Prostate gland (tissue), 2 donors: ENCODE measurements at regions not wholly inside any gene's neighbourhood (a gene's known extent, or its start where the extent isn't known, plus 50 kb on each side); places are given as distances from the start of the nearest gene placed in this dataset.

Source experiments
- DNase-seq: peaks from one replicate; pipeline ENCODE4 v3.0.0-alpha.2; 2019; ENCODE audit warnings: low spot score
- H3K27ac ChIP-seq, 2 donors: fragments of 200-600 bp; sonication (generic); 2 replicates each; pipeline ENCODE4 v1.5.1; 2017 to 2019
- H3K27me3 ChIP-seq: fragments of 200-600 bp; sonication (generic); replicated peaks from 2 replicates; pipeline ENCODE4 v1.5.1; 2019; ENCODE audit not compliant: insufficient read depth
- H3K36me3 ChIP-seq, 2 donors: fragments of 200-600 bp; sonication (generic); 1 replicate in 1 of 2; 2 replicates in 1 of 2; pipeline versions ENCODE4 v1.5.1 to v1.8.1; 2017 to 2019
- H3K4me1 ChIP-seq: fragments of 200-600 bp; sonication (generic); replicated peaks from 2 replicates; pipeline ENCODE4 v1.5.1; 2019
- H3K4me3 ChIP-seq, 2 donors: fragments of 200-600 bp; sonication (generic); 2 replicates each; pipeline ENCODE4 v1.5.1; 2017 to 2019
- H3K9me3 ChIP-seq: fragments of 200-600 bp; sonication (generic); 2 replicates; pipeline ENCODE4 v1.5.1; 2017
- CTCF ChIP-seq, 4 experiments: fragments of 200-600 bp in 2 of 4; fragments of 450-650 bp in 2 of 4; sonication (generic) in 2 of 4; IDR thresholded peaks; 1 replicate in 3 of 4; 2 replicates in 1 of 4; pipeline ENCODE4 v1.5.1; 2016 to 2019; ENCODE audit warnings: antibody characterized with exemption in 4 of 4, mild to moderate bottlenecking in 2 of 4, moderate library complexity in 2 of 4
- POLR2A ChIP-seq: fragments of 450-650 bp; IDR thresholded peaks from one replicate; pipeline ENCODE4 v1.6.1; 2016; ENCODE audit warnings: antibody characterized with exemption, mild to moderate bottlenecking
- POLR2AphosphoS5 ChIP-seq: sonication (generic); formaldehyde crosslinking; IDR thresholded peaks from one replicate; pipeline ENCODE4 v1.6.1; 2017; ENCODE audit warnings: antibody characterized with exemption
- WGBS: methylation state at CpG from one replicate; pipeline ENCODE4 v1.1.5; 2018; 5-methylcytosine and 5-hydroxymethylcytosine counted together
- intact Hi-C: fragments of 100-400 bp; cut with DNase I; formaldehyde crosslinking; loops from one replicate; pipeline ENCODE4 v1.14.2; 2022

GRCh38 chr7:85776691-85777345, 590.0 kb upstream of the SEMA3D start:
- H3K4me3 ChIP-seq = no peak overlapping the region
- DNase-seq = no peak

GRCh38 chr7:85775431-85775830, 588.6 kb upstream of the SEMA3D start:
- Histone ChIP-seq H3K4me1 (no peaks in the 10 kb centered on the region), H3K4me3 (no peak overlapping the region), H3K36me3 (no peaks in the 10 kb centered on the region), H3K9me3 (no peaks in the 10 kb centered on the region), H3K27ac (no peak overlapping the region), H3K27me3 (no peaks in the 10 kb centered on the region)
- intact Hi-C loops = no loop called here
- DNase-seq = no peak
- WGBS = 70% methylated on average over 3 of the region's 3 CpGs
- TF ChIP-seq POLR2AphosphoS5 (no peak), CTCF (IDR thresholded peaks at IDR 0.05) (no peak), POLR2A (no peak)

More at GRCh38 chr7:85776691-85777345, 590.0 kb upstream of the SEMA3D start:
- H3K4me1 ChIP-seq = no peaks in the 10 kb centered on the region
- no peaks in the 10 kb centered on the region for H3K36me3 ChIP-seq
- intact Hi-C loops = no loop called here
- no peak overlapping the region for H3K27ac ChIP-seq
- no peak for TF ChIP-seq POLR2A
- no peak for TF ChIP-seq POLR2AphosphoS5
- no peak for TF ChIP-seq CTCF (IDR thresholded peaks at IDR 0.05)
- no peaks in the 10 kb centered on the region for H3K9me3 ChIP-seq
- no peaks in the 10 kb centered on the region for H3K27me3 ChIP-seq
- WGBS = 29% methylated on average over 1 of the region's 1 CpG

- intact Hi-C loops = no loop called here
- Histone ChIP-seq H3K4me3 (no peak overlapping the region), H3K36me3 (no peaks in the 10 kb centered on the region), H3K9me3 (no peaks in the 10 kb centered on the region), H3K27ac (no peak overlapping the region), H3K27me3 (no peaks in the 10 kb centered on the region), H3K4me1 (no peaks in the 10 kb centered on the region)
- TF ChIP-seq POLR2A = no peak
- 76% methylated on average over 6 of the region's 6 CpGs for WGBS
- no peak for DNase-seq
These were observed 588.1 kb upstream of the SEMA3D start for GRCh38 chr7:85774986-85775385.

GRCh38 chr7:85773116-85773728, 586.4 kb upstream of the SEMA3D start:
- TF ChIP-seq POLR2AphosphoS5 = no peak
- no peak for TF ChIP-seq CTCF (IDR thresholded peaks at IDR 0.05)
- TF ChIP-seq POLR2A = no peak
- no peaks in the 10 kb centered on the region for H3K4me1 ChIP-seq
- intact Hi-C loops = no loop called here
- DNase-seq = no peak
- 55% methylated on average over 2 of the region's 2 CpGs for WGBS
- no peak overlapping the region for H3K4me3 ChIP-seq
- no peaks in the 10 kb centered on the region for H3K9me3 ChIP-seq
- H3K27me3 ChIP-seq = no peaks in the 10 kb centered on the region
- H3K36me3 ChIP-seq = no peaks in the 10 kb centered on the region
- no peak overlapping the region for H3K27ac ChIP-seq

- no peak for TF ChIP-seq CTCF (IDR thresholded peaks at IDR 0.05)
- TF ChIP-seq POLR2A = no peak
- TF ChIP-seq POLR2AphosphoS5 = no peak
- Histone ChIP-seq H3K27ac (no peak overlapping the region), H3K4me1 (no peaks in the 10 kb centered on the region), H3K9me3 (no peaks in the 10 kb centered on the region), H3K27me3 (no peaks in the 10 kb centered on the region), H3K36me3 (no peaks in the 10 kb centered on the region), H3K4me3 (no peak overlapping the region)
- intact Hi-C loops = no loop called here
- no peak for DNase-seq
- WGBS = 73% methylated on average over 3 of the region's 3 CpGs
These were observed 584.7 kb upstream of the SEMA3D start for GRCh38 chr7:85771516-85771915.
